Ishikawa (cell line): ENCODE measurements at regions not wholly inside any gene's neighbourhood (a gene's known extent, or its start where the extent isn't known, plus 50 kb on each side); places are given as distances from the start of the nearest gene placed in this dataset.

Experiments
- CEBPB ChIP-seq: IDR thresholded peaks from 2 replicates; pipeline ENCODE4 v1.6.1; 2012
- EGR1 ChIP-seq: IDR thresholded peaks from 2 replicates; pipeline ENCODE4 v1.6.1; 2012
- EP300 ChIP-seq: IDR thresholded peaks from 2 replicates; pipeline ENCODE4 v1.6.1; 2012; ENCODE audit warnings: borderline replicate concordance

- TF ChIP-seq EGR1 = no peak
- no peak for TF ChIP-seq CEBPB
- TF ChIP-seq EP300 = no peak
Observed at GRCh38 chr4:123843137-123843536, 446.5 kb downstream of the SPRY1 start.
